Activated B cell treated with CpG ODN at 0.5 μM for 24 hours (primary cell): ENCODE measurements at regions not wholly inside any gene's neighbourhood (a gene's known extent, or its start where the extent isn't known, plus 50 kb on each side); places are given as distances from the start of the nearest gene placed in this dataset.

Experiments
- ATAC-seq: fragments of 200-7000 bp; cut with Tn5 transposase; one replicate; pipeline ENCODE4 v1.10.0; 2021; ENCODE audit warnings: low read depth, mild to moderate bottlenecking, moderate library complexity
- CTCF ChIA-PET: fragments of 350-600 bp; sonication (Branson Sonifier 250); formaldehyde crosslinking; loops from one replicate; lab custom pipeline; 2021; ENCODE audit warnings: antibody characterized with exemption; lab: Charles Lee
- POLR2A ChIA-PET: fragments of 350-600 bp; sonication (Branson Sonifier 250); formaldehyde crosslinking; loops from one replicate; lab custom pipeline; 2021; ENCODE audit warnings: antibody characterized with exemption; lab: Charles Lee
- DNase-seq: peaks from one replicate; pipeline ENCODE4 v3.0.0; 2022
- H3K27ac Mint-ChIP-seq: one replicate; pipeline ENCODE4 v1.8.0; 2020; ENCODE audit warnings: mixed read lengths
- H3K27me3 Mint-ChIP-seq: one replicate; pipeline ENCODE4 v1.8.0; 2021; ENCODE audit warnings: mixed read lengths
- H3K36me3 Mint-ChIP-seq: one replicate; pipeline ENCODE4 v1.8.0; 2021; ENCODE audit warnings: low read depth, mixed read lengths
- H3K4me1 Mint-ChIP-seq: one replicate; pipeline ENCODE4 v1.8.0; 2021; ENCODE audit warnings: mixed read lengths
- H3K4me3 Mint-ChIP-seq: one replicate; pipeline ENCODE4 v1.8.0; 2020; ENCODE audit warnings: mild to moderate bottlenecking, mixed read lengths
- H3K9me3 Mint-ChIP-seq: one replicate; pipeline ENCODE4 v1.8.0; 2020; ENCODE audit warnings: mixed read lengths
- CTCF ChIP-seq: fragments of 200-600 bp; IDR thresholded peaks from one replicate; pipeline ENCODE4 v1.8.0; 2022; ENCODE audit warnings: antibody characterized with exemption, mild to moderate bottlenecking
- intact Hi-C: fragments of 100-400 bp; cut with micrococcal nuclease; formaldehyde crosslinking; loops from one replicate; pipeline ENCODE4 v1.15.1; 2024

DNA sequence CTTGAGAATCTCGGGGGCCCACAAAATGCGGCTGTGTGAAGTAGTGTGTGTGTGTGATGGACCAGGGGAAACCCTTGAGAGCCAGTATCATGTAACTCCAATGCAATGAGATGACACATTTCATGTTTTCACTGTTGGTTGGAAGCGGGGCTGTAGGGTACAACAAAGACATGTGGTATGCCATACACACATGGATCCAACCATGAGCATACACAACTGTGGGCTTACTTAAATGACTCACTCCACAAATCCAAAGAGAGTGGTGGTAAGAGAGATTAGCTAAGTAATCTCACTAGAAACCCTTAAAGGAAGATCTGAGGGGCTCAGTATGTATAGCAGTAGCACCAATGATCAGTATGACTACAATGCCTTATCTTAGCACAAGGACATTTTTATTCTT is 225.7 kb downstream of the SIPA1L2 start:
- TF ChIP-seq CTCF: no peak
- ChIA-PET POLR2A (no interaction called here), CTCF (no interaction called here)
- Mint-ChIP-seq H3K4me1 (no peaks in the 10 kb centered on the region), H3K4me3 (no peak overlapping the region), H3K27me3 (no peaks in the 10 kb centered on the region), H3K9me3 (peaks cover 2% of the 10 kb centered on the region), H3K36me3 (no peaks in the 10 kb centered on the region), H3K27ac (no peak overlapping the region)
- no peak for DNase-seq
- intact Hi-C loops: no loop called here
- no peak for ATAC-seq

- DNase-seq (no peak), ATAC-seq (no peak)
- H3K4me3 Mint-ChIP-seq: no peak overlapping the region
- intact Hi-C loops: no loop called here
- H3K36me3 Mint-ChIP-seq: no peaks in the 10 kb centered on the region
- no peaks in the 10 kb centered on the region for H3K9me3 Mint-ChIP-seq
- CTCF ChIA-PET: no interaction called here
- POLR2A ChIA-PET: no interaction called here
- TF ChIP-seq CTCF: no peak
- H3K27ac Mint-ChIP-seq: no peak overlapping the region
- no peaks in the 10 kb centered on the region for H3K27me3 Mint-ChIP-seq
- H3K4me1 Mint-ChIP-seq: no peaks in the 10 kb centered on the region
These were observed 226.8 kb downstream of the SIPA1L2 start for GRCh38 chr1:232403017-232403714.

DNA sequence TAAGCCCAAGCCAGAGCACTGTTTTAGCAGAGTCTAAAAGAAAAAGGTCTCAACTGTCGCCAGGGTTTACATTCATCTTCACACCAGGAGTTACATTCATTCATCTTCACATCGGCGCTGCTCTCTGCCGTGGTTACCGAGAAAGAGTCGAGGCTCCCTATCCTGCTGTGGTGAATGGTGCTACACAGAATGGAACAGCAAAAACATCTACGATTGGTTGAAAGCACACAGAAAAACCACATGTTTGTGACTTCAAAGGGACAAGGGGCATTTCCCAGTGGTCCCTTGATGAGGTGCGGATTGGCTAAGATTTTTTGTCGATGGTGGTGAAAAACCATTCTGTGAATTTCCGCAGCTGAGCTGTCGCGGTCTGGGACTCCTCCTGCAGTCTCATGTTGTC is 231.1 kb downstream of the SIPA1L2 start:
- Mint-ChIP-seq H3K36me3 (no peaks in the 10 kb centered on the region), H3K27me3 (no peaks in the 10 kb centered on the region), H3K4me1 (no peaks in the 10 kb centered on the region), H3K4me3 (no peak overlapping the region), H3K27ac (no peak overlapping the region), H3K9me3 (no peaks in the 10 kb centered on the region)
- ATAC-seq (no peak), DNase-seq (no peak)
- POLR2A ChIA-PET: no interaction called here
- no peak for TF ChIP-seq CTCF
- intact Hi-C loops: no loop called here
- CTCF ChIA-PET: no interaction called here

- POLR2A ChIA-PET: no interaction called here
- no peaks in the 10 kb centered on the region for H3K27me3 Mint-ChIP-seq
- ATAC-seq: no peak
- CTCF ChIA-PET: no interaction called here
- no peaks in the 10 kb centered on the region for H3K9me3 Mint-ChIP-seq
- H3K4me3 Mint-ChIP-seq: no peak overlapping the region
- no peak for TF ChIP-seq CTCF
- H3K27ac Mint-ChIP-seq: no peak overlapping the region
- no peak for DNase-seq
- intact Hi-C loops: no loop called here
- H3K4me1 Mint-ChIP-seq: no peaks in the 10 kb centered on the region
- H3K36me3 Mint-ChIP-seq: no peaks in the 10 kb centered on the region
These were observed 236.3 kb downstream of the SIPA1L2 start for GRCh38 chr1:232393444-232394146.

DNA sequence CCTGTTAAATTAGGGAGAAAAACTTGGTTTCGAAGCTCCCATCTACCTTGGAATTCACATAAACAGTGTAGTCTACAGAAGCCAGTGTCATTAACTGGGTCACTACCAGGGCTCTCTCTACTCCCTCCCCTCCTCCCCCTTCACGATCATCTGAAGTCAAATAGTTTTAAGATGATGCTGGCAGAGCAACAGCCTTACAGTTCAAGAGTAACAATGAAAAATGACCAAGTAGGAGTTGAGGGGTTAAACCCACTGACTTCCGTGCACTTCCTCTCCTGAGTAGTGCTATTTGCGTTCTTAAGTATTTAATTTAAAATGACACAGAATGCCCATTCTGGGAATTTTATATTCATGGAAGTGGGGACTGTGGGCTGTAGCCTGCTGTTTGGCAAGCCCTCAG is 236.9 kb downstream of the SIPA1L2 start:
- no peak overlapping the region for H3K4me3 Mint-ChIP-seq
- TF ChIP-seq CTCF: no peak
- ATAC-seq: no peak
- intact Hi-C loops: no loop called here
- no peaks in the 10 kb centered on the region for H3K4me1 Mint-ChIP-seq
- CTCF ChIA-PET: no interaction called here
- DNase-seq: no peak
- POLR2A ChIA-PET: no interaction called here
- H3K27ac Mint-ChIP-seq: no peak overlapping the region
- no peaks in the 10 kb centered on the region for H3K36me3 Mint-ChIP-seq
- no peaks in the 10 kb centered on the region for H3K27me3 Mint-ChIP-seq
- H3K9me3 Mint-ChIP-seq: no peaks in the 10 kb centered on the region
